H1 (cell line): ENCODE measurements at regions not wholly inside any gene's neighbourhood (a gene's known extent, or its start where the extent isn't known, plus 50 kb on each side); places are given as distances from the start of the nearest gene placed in this dataset.

Experiments used
- CTCF ChIA-PET: fragments of 300-600 bp; sonication (Branson Sonifier 250); formaldehyde crosslinking; loops from one replicate; lab custom pipeline; 2021; ENCODE audit not compliant: partially characterized antibody; lab: Charles Lee
- POLR2A ChIA-PET: fragments of 300-600 bp; sonication (Branson Sonifier 250); formaldehyde crosslinking; loops from one replicate; lab custom pipeline; 2021; ENCODE audit warnings: inconsistent platforms; ENCODE audit not compliant: partially characterized antibody; lab: Charles Lee
- DNase-seq, 2 experiments: peaks; one replicate each; pipeline versions ENCODE4 v3.0.0 to v3.0.0-alpha.2; 2010 to 2022; ENCODE audit warnings: low spot score in 2 of 2, low read depth in 1 of 2, mixed read lengths in 1 of 2
- FAIRE-seq: peaks from 2 replicates; lab custom pipeline; 2011; peaks lifted over from hg19 to GRCh38; lab: Jason Lieb, UNC
- H2AFZ ChIP-seq: 2 replicates; pipeline ENCODE4 v1.8.1; 2012; ENCODE audit warnings: low read length, inconsistent platforms
- H2AK5ac ChIP-seq: 2 replicates; pipeline ENCODE4 v1.6.1; 2013; ENCODE audit warnings: low read depth, low read length
- H2BK120ac ChIP-seq: replicated peaks from 2 replicates; pipeline ENCODE3; 2013; ENCODE audit warnings: low read depth, low read length, inconsistent platforms
- H2BK12ac ChIP-seq: 2 replicates; pipeline ENCODE4 v1.6.1; 2013; ENCODE audit warnings: low read depth, low read length
- H2BK15ac ChIP-seq: 2 replicates; pipeline ENCODE4 v1.6.1; 2013; ENCODE audit warnings: low read length
- H2BK20ac ChIP-seq: 2 replicates; pipeline ENCODE4 v1.6.1; 2013; ENCODE audit warnings: low read length
- H2BK5ac ChIP-seq: 2 replicates; pipeline ENCODE4 v1.6.1; 2013; ENCODE audit warnings: low read depth, low read length
- H3K14ac ChIP-seq: 2 replicates; pipeline ENCODE4 v1.6.1; 2013; ENCODE audit warnings: inconsistent platforms; ENCODE audit not compliant: insufficient read length
- H3K18ac ChIP-seq: 2 replicates; pipeline ENCODE4 v1.6.1; 2013; ENCODE audit warnings: low read length; ENCODE audit errors: extremely low read depth
- H3K23ac ChIP-seq: 2 replicates; pipeline ENCODE4 v1.6.1; 2013; ENCODE audit warnings: inconsistent platforms; ENCODE audit not compliant: insufficient read length
- H3K23me2 ChIP-seq: 2 replicates; pipeline ENCODE4 v1.6.1; 2013; ENCODE audit warnings: low read depth, low read length
- H3K27ac ChIP-seq: 2 replicates; pipeline ENCODE4 v1.6.1; 2011; ENCODE audit warnings: low read depth, low read length, inconsistent platforms
- H3K27me3 ChIP-seq, 4 experiments: replicated peaks in 1 of 4; 1 replicate in 1 of 4; 2 replicates in 3 of 4; pipeline versions ENCODE4 v1.6.1 to v1.8.1; 2011 to 2013; ENCODE audit warnings: low read length in 3 of 4, mild to moderate bottlenecking in 3 of 4, inconsistent platforms in 2 of 4, mixed read lengths in 2 of 4, moderate library complexity in 1 of 4; ENCODE audit not compliant: control insufficient read depth in 3 of 4, insufficient read depth in 3 of 4; ENCODE audit errors: extremely low read depth in 1 of 4
- H3K36me3 ChIP-seq, 4 experiments: 2 replicates each; pipeline versions ENCODE4 v1.6.1 to v1.8.1; 2011 to 2013; ENCODE audit warnings: mild to moderate bottlenecking in 4 of 4, low read length in 3 of 4, moderate library complexity in 2 of 4, control low read depth in 1 of 4, inconsistent platforms in 1 of 4; ENCODE audit not compliant: insufficient read depth in 4 of 4, control insufficient read depth in 2 of 4
- H3K4ac ChIP-seq: replicated peaks from 2 replicates; pipeline ENCODE3; 2013; ENCODE audit warnings: low read length, low read depth, mixed read lengths, inconsistent platforms; ENCODE audit not compliant: insufficient read length
- H3K4me1 ChIP-seq, 4 experiments: replicated peaks in 1 of 4; 1 replicate in 1 of 4; 2 replicates in 3 of 4; pipeline versions ENCODE4 v1.6.1 to v1.8.1; 2011 to 2013; ENCODE audit warnings: low read length in 3 of 4, inconsistent platforms in 2 of 4, mixed read lengths in 1 of 4; ENCODE audit not compliant: insufficient read depth in 4 of 4, control insufficient read depth in 3 of 4
- H3K4me2 ChIP-seq, 2 experiments: 2 replicates each; pipeline versions ENCODE4 v1.6.1 to v1.8.1; 2011 to 2013; ENCODE audit warnings: low read depth in 2 of 2, low read length in 2 of 2, control low read depth in 1 of 2, inconsistent platforms in 1 of 2, mild to moderate bottlenecking in 1 of 2; ENCODE audit not compliant: insufficient read depth in 1 of 2
- H3K4me3 ChIP-seq, 4 experiments: fragments of 200-600, 300-600 bp in 1 of 4; sonication (generic), shearing (Covaris generic), sonication (Bioruptor Twin) in 1 of 4; 2 replicates each; pipeline versions ENCODE4 v1.5.1 to v1.8.1; 2011 to 2016; ENCODE audit warnings: low read length in 4 of 4, low read depth in 3 of 4, control low read depth in 2 of 4, inconsistent platforms in 2 of 4, mild to moderate bottlenecking in 2 of 4, mixed read lengths in 1 of 4, moderate library complexity in 1 of 4; ENCODE audit not compliant: insufficient read depth in 2 of 4; ENCODE audit errors: extremely low read depth in 1 of 4
- H3K56ac ChIP-seq: replicated peaks from 2 replicates; pipeline ENCODE3; 2013; ENCODE audit warnings: low read depth, mild to moderate bottlenecking, mixed read lengths, low read length, inconsistent platforms; ENCODE audit not compliant: insufficient read length
- H3K79me1 ChIP-seq: 2 replicates; pipeline ENCODE4 v1.6.1; 2013; ENCODE audit warnings: low read depth, low read length, control low read depth
- H3K79me2 ChIP-seq, 2 experiments: 2 replicates each; pipeline versions ENCODE4 v1.6.1 to v1.8.1; 2012 to 2013; ENCODE audit warnings: low read length in 2 of 2, mild to moderate bottlenecking in 2 of 2, inconsistent platforms in 1 of 2; ENCODE audit not compliant: insufficient read depth in 2 of 2, control insufficient read depth in 1 of 2
- H3K9ac ChIP-seq, 4 experiments: replicated peaks in 1 of 4; 1 replicate in 1 of 4; 2 replicates in 3 of 4; pipeline versions ENCODE4 v1.6.1 to v1.8.1; 2011 to 2013; ENCODE audit warnings: low read depth in 3 of 4, low read length in 3 of 4, control low read depth in 2 of 4, mild to moderate bottlenecking in 2 of 4, moderate library complexity in 2 of 4, inconsistent platforms in 1 of 4; ENCODE audit errors: extremely low read depth in 1 of 4
- H3K9me3 ChIP-seq, 2 experiments: 2 replicates each; pipeline versions ENCODE4 v1.6.1 to v1.8.1; 2012 to 2013; ENCODE audit warnings: mild to moderate bottlenecking in 2 of 2, moderate library complexity in 2 of 2, control low read depth in 1 of 2, inconsistent platforms in 1 of 2, low read depth in 1 of 2, low read length in 1 of 2, mixed read lengths in 1 of 2; ENCODE audit not compliant: insufficient read depth in 2 of 2
- H4K20me1 ChIP-seq, 2 experiments: replicated peaks in 1 of 2; 2 replicates each; pipeline versions ENCODE3 to v1.8.1; 2011 to 2013; ENCODE audit warnings: inconsistent platforms in 2 of 2, low read length in 2 of 2, mild to moderate bottlenecking in 1 of 2; ENCODE audit not compliant: insufficient read depth in 2 of 2, control insufficient read depth in 1 of 2
- H4K5ac ChIP-seq: 2 replicates; pipeline ENCODE4 v1.6.1; 2013; ENCODE audit warnings: low read length, low read depth, mixed read lengths, inconsistent platforms; ENCODE audit not compliant: insufficient read length
- H4K8ac ChIP-seq: 2 replicates; pipeline ENCODE4 v1.8.0; 2013; ENCODE audit warnings: mild to moderate bottlenecking, moderate library complexity, low read length, inconsistent platforms; ENCODE audit not compliant: insufficient read depth; ENCODE audit errors: extremely low read depth
- H4K91ac ChIP-seq: replicated peaks from 2 replicates; pipeline ENCODE3; 2013; ENCODE audit warnings: low read length, mixed read lengths, inconsistent platforms; ENCODE audit not compliant: insufficient read length
- CHD7 ChIP-seq: fragments of 300-600 bp; sonication (generic); IDR thresholded peaks from 2 replicates; pipeline ENCODE4 v1.7.1; 2012; ENCODE audit warnings: low read length, moderate library complexity, mild to moderate bottlenecking, inconsistent platforms; ENCODE audit not compliant: insufficient replicate concordance
- WGBS, 2 experiments: shearing (Covaris generic) in 1 of 2; methylation state at CpG; one replicate each; pipeline versions ENCODE4 v1.1.6 to v1.1.7; 2013 to 2015; ENCODE audit warnings: low lambda C conversion rate in 2 of 2, mixed read lengths in 2 of 2, inconsistent platforms in 1 of 2, low coverage in 1 of 2, missing lambda C conversion rate in 1 of 2; ENCODE audit not compliant: insufficient replicate concordance in 2 of 2, insufficient coverage in 1 of 2, insufficient read length in 1 of 2; ENCODE audit errors: extremely low coverage in 1 of 2, missing lambda C conversion rate in 1 of 2; 5-methylcytosine and 5-hydroxymethylcytosine counted together

GRCh38 chr13:39988351-39988750 lies 332.9 kb downstream of the COG6 start:
- WGBS, 2 experiments: 99% methylated on average over 6 of the region's 6 CpGs; no CpG with 5 or more reads in 1 of the 2 experiments
- no peak overlapping the region for H3K4ac ChIP-seq
- H3K27me3 ChIP-seq: no peaks in the 10 kb centered on the region
- no peaks in the 10 kb centered on the region for H3K23me2 ChIP-seq
- H2BK120ac ChIP-seq: no peak overlapping the region
- no peak overlapping the region for H3K27ac ChIP-seq
- no peak overlapping the region for H3K56ac ChIP-seq
- H2BK20ac ChIP-seq: no peak overlapping the region
- no peak overlapping the region; the same call in 1 of the 2 replicates for H2AFZ ChIP-seq
- H3K14ac ChIP-seq: no peak overlapping the region
- H3K79me2 ChIP-seq: no peaks in the 10 kb centered on the region
- H3K9me3 ChIP-seq: no peaks in the 10 kb centered on the region; a peak in 1 of 4 replicates
- no peak overlapping the region for H3K4me3 ChIP-seq
- FAIRE-seq (no peak), DNase-seq (no peak)
- H3K79me1 ChIP-seq: no peaks in the 10 kb centered on the region
- H4K20me1 ChIP-seq: no peaks in the 10 kb centered on the region
- no peak overlapping the region for H3K9ac ChIP-seq
- H4K8ac ChIP-seq: no peak overlapping the region
- no peaks in the 10 kb centered on the region for H3K36me3 ChIP-seq
- no peak overlapping the region for H2AK5ac ChIP-seq
- H2BK12ac ChIP-seq: no peak overlapping the region
- H3K23ac ChIP-seq: no peak overlapping the region
- H3K4me2 ChIP-seq: no peak overlapping the region
- CTCF ChIA-PET: interaction anchor here (1.4 kb wide), 1 partner anchor 15 kb away, joined by 3 read pairs; no protein-coding TSS in a partner anchor
- H4K91ac ChIP-seq: no peak overlapping the region
- no peak overlapping the region for H4K5ac ChIP-seq
- H3K18ac ChIP-seq: no peak overlapping the region
- H3K4me1 ChIP-seq: no peaks in the 10 kb centered on the region
- no peak overlapping the region for H2BK15ac ChIP-seq
- POLR2A ChIA-PET: no interaction called here
- H2BK5ac ChIP-seq: no peak overlapping the region
- TF ChIP-seq CHD7: no peak
